GM23248 (cell line): ENCODE measurements at regions not wholly inside any gene's neighbourhood (a gene's known extent, or its start where the extent isn't known, plus 50 kb on each side); places are given as distances from the start of the nearest gene placed in this dataset.

Source experiments
- EZH2 ChIP-seq: fragments of 200-600 bp; sonication (generic); IDR thresholded peaks from 2 replicates; pipeline ENCODE4 v1.6.1; 2018; ENCODE audit warnings: antibody characterized with exemption, mild to moderate bottlenecking; ENCODE audit not compliant: insufficient read depth, poor library complexity, severe bottlenecking
- EZH2phosphoT487 ChIP-seq: fragments of 200-600 bp; sonication (generic); IDR thresholded peaks from 2 replicates; pipeline ENCODE4 v1.6.1; 2018; ENCODE audit warnings: antibody characterized with exemption, moderate library complexity, mild to moderate bottlenecking, low read depth; ENCODE audit not compliant: insufficient read depth

DNA sequence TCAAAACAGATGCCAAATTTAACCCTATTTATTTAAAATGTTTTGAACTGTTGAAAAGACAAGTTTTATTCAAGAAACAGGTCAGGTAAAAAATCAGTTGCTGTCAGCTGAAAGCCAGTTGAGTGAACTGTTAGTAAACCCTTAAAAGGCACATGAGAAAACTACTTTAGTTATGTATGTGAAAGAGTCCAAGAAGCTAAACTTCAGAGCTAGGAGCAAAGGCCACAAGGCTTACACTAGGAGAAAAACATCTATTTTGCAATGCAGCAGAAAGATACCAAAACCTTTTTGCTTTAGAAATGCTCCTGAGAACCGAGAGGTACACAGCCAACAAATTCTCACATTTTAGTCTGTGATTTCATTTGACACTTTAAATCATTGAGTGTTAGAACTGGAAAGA lies 375.2 kb downstream of the FSCB start:
- TF ChIP-seq EZH2 (no peak), EZH2phosphoT487 (no peak)
